ENCODE measurements at regions not wholly inside any gene's neighbourhood (a gene's known extent, or its start where the extent isn't known, plus 50 kb on each side); places are given as distances from the start of the nearest gene placed in this dataset.
"Not testable (repeated sequence)": the region's sequence is repeated elsewhere in the genome, so short reads cannot be mapped to it uniquely, and the experiment has no call there.

GRCh38 chr15:66635817-66636216, 66.2 kb upstream of the SMAD6 start:
- no peak for DNase-seq (ENCODE audit: low spot score)

GRCh38 chr15:66637044-66637443, 65.0 kb upstream of the SMAD6 start:
- not testable (repeated sequence) for DNase-seq (ENCODE audit: low spot score)

- no peak for DNase-seq (ENCODE audit: low spot score)
Observed at GRCh38 chr15:66638377-66638776, 63.7 kb upstream of the SMAD6 start.

- no peak for DNase-seq (ENCODE audit: low spot score)
Observed at GRCh38 chr15:66641485-66642315, 60.3 kb upstream of the SMAD6 start.

GRCh38 chr15:66642514-66642913, 59.5 kb upstream of the SMAD6 start:
- no peak for DNase-seq (ENCODE audit: low spot score)

DNA sequence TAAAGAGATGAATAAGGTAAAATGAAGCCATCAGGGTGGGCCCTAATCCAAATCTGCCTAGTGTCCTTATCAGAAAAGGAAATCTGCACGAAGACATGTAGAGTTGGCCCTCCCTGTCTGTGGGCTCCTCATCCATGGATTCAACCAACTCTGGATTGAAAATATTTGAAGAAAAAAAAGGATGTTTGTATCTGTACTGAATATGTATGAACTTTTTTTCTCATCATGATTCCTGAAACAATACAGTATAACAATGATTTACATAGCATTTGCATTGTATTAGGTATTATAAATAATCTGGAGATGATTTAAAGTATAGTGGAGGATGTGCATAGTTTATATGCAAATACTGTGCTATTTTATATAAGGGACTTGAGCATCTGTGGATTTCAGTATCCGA, 59.0 kb upstream of the SMAD6 start:
- no peak for DNase-seq (ENCODE audit: low spot score)

GRCh38 chr15:66644000-66644787, 57.8 kb upstream of the SMAD6 start:
- DNase-seq (ENCODE audit: low spot score), result no peak

- no peak for DNase-seq (ENCODE audit: low spot score)
Observed at GRCh38 chr15:66644869-66645268, 57.2 kb upstream of the SMAD6 start.

- DNase-seq (ENCODE audit: low spot score), result no peak
Observed at GRCh38 chr15:66646308-66646707, 55.7 kb upstream of the SMAD6 start.

DNA sequence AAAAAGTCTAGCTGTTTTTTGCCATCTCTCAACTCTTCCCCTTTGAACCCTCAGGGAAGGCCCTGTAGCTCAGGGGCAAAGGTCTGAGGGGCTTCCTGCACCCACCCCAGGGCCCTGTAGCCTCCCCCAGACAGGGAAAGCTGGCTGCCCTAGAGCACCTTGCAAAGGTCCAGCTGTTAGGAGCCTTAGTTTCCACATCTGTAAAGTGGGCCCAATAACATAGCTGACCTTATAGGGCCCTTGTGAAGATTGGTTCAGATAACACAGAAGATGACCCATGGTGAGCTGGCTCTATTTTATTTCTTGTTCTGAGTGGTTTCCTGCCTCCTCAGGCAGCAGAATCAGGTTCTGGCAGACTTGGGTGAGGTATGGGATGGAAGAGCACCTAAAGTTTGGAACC, 55.2 kb upstream of the SMAD6 start:
- DNase-seq (ENCODE audit: low spot score), result no peak

GRCh38 chr15:66647358-66647757, 54.7 kb upstream of the SMAD6 start:
- DNase-seq (ENCODE audit: low spot score), result no peak

GRCh38 chr15:66648588-66648987, 53.4 kb upstream of the SMAD6 start:
- DNase-seq (ENCODE audit: low spot score), result no peak

DNA sequence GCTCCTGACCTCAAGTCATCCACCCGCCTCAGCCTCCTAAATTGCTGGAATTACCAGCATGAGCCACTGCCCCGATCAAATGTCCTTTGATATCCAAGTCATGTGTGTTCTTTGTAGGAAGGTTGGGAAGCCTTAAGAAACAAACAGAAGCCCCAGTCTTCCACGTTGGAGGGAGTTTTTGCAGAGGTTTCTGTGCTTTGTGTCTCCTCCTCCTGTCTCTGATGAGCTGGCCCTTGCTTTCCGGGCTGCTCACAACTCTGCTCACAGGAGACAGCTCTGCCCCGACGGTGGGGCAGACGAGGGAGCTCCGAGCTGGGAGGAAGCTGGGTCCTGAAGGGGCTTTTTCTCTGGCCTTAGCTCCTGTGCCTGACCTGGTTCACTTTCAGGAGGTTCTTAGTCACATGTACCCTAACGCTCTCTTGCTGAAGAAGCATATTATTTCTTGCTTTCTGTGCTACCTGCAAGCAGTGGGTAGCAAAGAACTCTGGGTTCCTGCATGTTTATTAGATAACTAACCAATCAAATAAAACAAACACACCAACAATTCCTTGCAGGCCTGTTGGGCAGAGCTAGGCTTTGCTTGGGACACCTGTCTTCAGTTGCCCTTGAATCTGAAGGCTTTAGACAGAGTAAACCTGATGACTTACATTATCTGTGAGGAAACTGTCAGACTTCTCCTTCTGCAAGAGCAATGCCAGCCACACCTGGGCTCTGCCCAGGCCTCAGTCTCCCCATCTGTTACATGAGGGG, 52.6 kb upstream of the SMAD6 start:
- DNase-seq (ENCODE audit: low spot score), result no peak

DNA sequence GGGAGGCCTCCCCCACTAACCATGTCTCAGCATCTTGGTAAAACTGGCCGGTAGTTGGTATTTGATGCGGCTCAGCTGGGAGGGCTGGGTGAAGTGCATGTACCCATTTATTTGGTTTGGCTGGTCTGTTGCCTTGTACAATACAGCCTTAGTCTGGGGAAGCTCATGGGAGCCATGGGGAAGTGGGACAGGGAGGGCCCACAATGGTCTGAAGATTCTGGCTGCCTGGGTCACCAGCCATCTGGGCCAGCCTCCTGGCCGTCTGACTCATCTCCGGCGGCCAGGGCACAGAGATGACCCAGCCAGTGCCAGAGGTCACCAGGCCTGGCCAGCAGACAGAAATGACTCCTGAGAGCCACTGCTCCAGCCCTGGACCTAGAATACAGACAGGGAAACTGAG, 51.6 kb upstream of the SMAD6 start:
- DNase-seq (ENCODE audit: low spot score), result no peak

DNA sequence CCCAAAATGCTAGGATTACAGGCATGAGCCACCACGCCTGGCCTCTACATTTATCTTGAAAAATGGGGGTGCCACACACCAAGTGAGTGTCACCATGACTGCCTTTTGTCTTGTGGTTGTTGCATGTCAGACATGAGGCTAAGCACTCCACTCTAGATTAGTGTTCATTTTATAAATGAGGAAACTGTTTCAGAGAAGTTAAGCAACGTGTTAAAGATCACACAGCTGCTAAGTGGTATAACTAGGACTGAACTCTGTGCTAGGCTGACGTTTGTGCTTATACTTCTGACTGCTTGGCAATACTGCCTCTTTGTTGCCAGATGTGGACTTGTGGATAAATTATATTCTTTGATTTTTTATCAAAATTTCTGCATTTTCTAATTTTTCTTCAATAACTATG, 50.8 kb upstream of the SMAD6 start:
- DNase-seq (ENCODE audit: low spot score), result no peak

GRCh38 chr15:66651913-66652642, 50.0 kb upstream of the SMAD6 start:
- DNase-seq (ENCODE audit: low spot score), result no peak
